ENCODE measurements at regions not wholly inside any gene's neighbourhood (a gene's known extent, or its start where the extent isn't known, plus 50 kb on each side); places are given as distances from the start of the nearest gene placed in this dataset.

- ATAC-seq (no peak), FAIRE-seq (no peak), DNase-seq (ENCODE audit: extremely low read depth in 1 of 4, low spot score in 3 of 4) (no peak)
- Histone ChIP-seq H3K27me3 (ENCODE audit: control insufficient read depth in 2 of 2, insufficient read depth in 2 of 2, low read length in 2 of 2) (no peaks in the 10 kb centered on the region), H3K79me2 (ENCODE audit: control insufficient read depth, insufficient read depth, low read length) (no peaks in the 10 kb centered on the region), H2AFZ (ENCODE audit: low read depth, low read length) (no peak overlapping the region), H3K4me2 (ENCODE audit: insufficient read depth, low read length) (no peak overlapping the region), H3K4me1 (replicated peaks in 1 of 2; ENCODE audit: control insufficient read depth in 2 of 2, insufficient read depth in 2 of 2, low read length in 2 of 2) (no peaks in the 10 kb centered on the region), H3K9ac (ENCODE audit: insufficient read depth in 1 of 2, low read depth in 2 of 2, low read length in 2 of 2) (no peak overlapping the region), H3K27ac (ENCODE audit: extremely low read depth, low read depth, low read length) (no peak overlapping the region), H4K20me1 (replicated peaks; ENCODE audit: control insufficient read depth, insufficient read depth, low read length) (no peaks in the 10 kb centered on the region), H3K9me3 (replicated peaks; ENCODE audit: control insufficient read depth, insufficient read depth, low read depth, low read length) (no peaks in the 10 kb centered on the region), H3K9me1 (ENCODE audit: control insufficient read depth, insufficient read depth, low read length) (no peaks in the 10 kb centered on the region), H3K36me3 (ENCODE audit: control insufficient read depth, insufficient read depth, low read length) (no peaks in the 10 kb centered on the region), H3K4me3 (no peak overlapping the region)
- 0% methylated on average over 2 of the region's 2 CpGs for WGBS (ENCODE audit: insufficient coverage, low coverage, missing lambda C conversion rate)
- CTCF ChIA-PET (ENCODE audit: low intra/inter-chr PET ratio) = no interaction called here
- intact Hi-C loops (cut with micrococcal nuclease) (no loop called here), in situ Hi-C loops (cut with MboI) (no loop called here)
- POLR2A ChIA-PET = no interaction called here
- BruUV-seq (replicated peaks) = no TSS peak
- TF ChIP-seq CCNT2 (IDR thresholded peaks at IDR 0.05; ENCODE audit: borderline replicate concordance, extremely low read depth, insufficient read length, low read depth, low read length) (no peak), JUN (IDR thresholded peaks at IDR 0.05; ENCODE audit: borderline replicate concordance, low read depth, low read length) (no peak), JUN (CRISPR knock-in tag; IDR thresholded peaks at IDR 0.05; ENCODE audit: borderline replicate concordance) (no peak), PURB (CRISPR knock-in tag; IDR thresholded peaks at IDR 0.05; ENCODE audit: low read depth) (no peak), NCOA6 (IDR thresholded peaks at IDR 0.05) (no peak), PCBP2 (IDR thresholded peaks at IDR 0.05; ENCODE audit: low read depth, low read length, poor library complexity, severe bottlenecking) (no peak), YBX1 (IDR thresholded peaks at IDR 0.05) (no peak), ZNF165 (CRISPR knock-in tag; IDR thresholded peaks at IDR 0.05; ENCODE audit: borderline replicate concordance) (no peak), HIVEP1 (CRISPR knock-in tag; IDR thresholded peaks at IDR 0.05) (no peak), SRF (CRISPR knock-in tag; IDR thresholded peaks at IDR 0.05) (no peak), KAT2B (IDR thresholded peaks at IDR 0.05; ENCODE audit: low read depth, low read length) (no peak), MLLT1 (IDR thresholded peaks at IDR 0.05) (no peak), NRF1 (conservative IDR thresholded peaks at IDR 0.05 in 1 of 2, IDR thresholded peaks at IDR 0.05 in 1 of 2) (no peak), JUNB (CRISPR knock-in tag; conservative IDR thresholded peaks at IDR 0.05) (no peak), HEY1 (CRISPR knock-in tag; IDR thresholded peaks at IDR 0.05; ENCODE audit: borderline replicate concordance) (no peak), CEBPG (CRISPR knock-in tag; IDR thresholded peaks at IDR 0.05) (no peak), CEBPG (tag; conservative IDR thresholded peaks at IDR 0.05 in 1 of 2, IDR thresholded peaks at IDR 0.05 in 1 of 2) (no peak), UBTF (IDR thresholded peaks at IDR 0.05; ENCODE audit: borderline replicate concordance in 1 of 2, low read depth in 2 of 2, low read length in 2 of 2) (no peak)
- TF ChIP-seq, protein P1, sequence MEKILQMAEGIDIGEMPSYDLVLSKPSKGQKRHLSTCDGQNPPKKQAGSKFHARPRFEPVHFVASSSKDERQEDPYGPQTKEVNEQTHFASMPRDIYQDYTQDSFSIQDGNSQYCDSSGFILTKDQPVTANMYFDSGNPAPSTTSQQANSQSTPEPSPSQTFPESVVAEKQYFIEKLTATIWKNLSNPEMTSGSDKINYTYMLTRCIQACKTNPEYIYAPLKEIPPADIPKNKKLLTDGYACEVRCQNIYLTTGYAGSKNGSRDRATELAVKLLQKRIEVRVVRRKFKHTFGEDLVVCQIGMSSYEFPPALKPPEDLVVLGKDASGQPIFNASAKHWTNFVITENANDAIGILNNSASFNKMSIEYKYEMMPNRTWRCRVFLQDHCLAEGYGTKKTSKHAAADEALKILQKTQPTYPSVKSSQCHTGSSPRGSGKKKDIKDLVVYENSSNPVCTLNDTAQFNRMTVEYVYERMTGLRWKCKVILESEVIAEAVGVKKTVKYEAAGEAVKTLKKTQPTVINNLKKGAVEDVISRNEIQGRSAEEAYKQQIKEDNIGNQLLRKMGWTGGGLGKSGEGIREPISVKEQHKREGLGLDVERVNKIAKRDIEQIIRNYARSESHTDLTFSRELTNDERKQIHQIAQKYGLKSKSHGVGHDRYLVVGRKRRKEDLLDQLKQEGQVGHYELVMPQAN (IDR thresholded peaks at IDR 0.05; ENCODE audit: borderline replicate concordance) = no peak
Measured at GRCh38 chrX:140167551-140167950, 202.2 kb upstream of the CXorf66 start.
